ENCODE measurements at regions not wholly inside any gene's neighbourhood (a gene's known extent, or its start where the extent isn't known, plus 50 kb on each side); places are given as distances from the start of the nearest gene placed in this dataset.

DNA sequence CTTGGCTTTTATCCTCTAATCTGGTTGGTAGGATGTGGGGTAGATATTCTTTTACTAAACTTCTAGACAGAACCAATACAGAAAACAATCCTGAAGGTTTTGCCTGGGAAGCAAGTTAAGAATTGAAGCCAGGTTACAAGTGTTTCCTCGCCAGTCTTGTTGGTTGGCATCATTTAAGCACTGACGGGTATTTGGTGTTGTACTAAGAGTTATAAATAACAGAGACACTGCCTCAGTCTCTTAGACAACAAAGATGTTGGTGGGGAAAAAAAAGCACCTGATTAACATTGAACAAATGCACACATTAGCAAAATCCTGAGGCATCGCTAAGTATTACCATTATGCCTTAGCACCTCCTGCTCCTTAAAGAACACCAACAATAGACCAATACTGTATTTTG is 272.2 kb downstream of the BRINP2 start:
- Histone ChIP-seq H3K4me1 (no peaks in the 10 kb centered on the region), H3K27me3 (no peaks in the 10 kb centered on the region), H3K27ac (no peak overlapping the region), H3K36me3 (replicated peaks in 1 of 2; ENCODE audit: insufficient read depth in 1 of 2, low read depth in 2 of 2) (no peaks in the 10 kb centered on the region), H3K9me3 (no peaks in the 10 kb centered on the region), H3K4me3 (no peak overlapping the region)
- no peak for ATAC-seq
- no peak for DNase-seq
- WGBS, 2 donors = 74 to 83% methylated on average over 3 of the region's 3 CpGs
- no peak for TF ChIP-seq POLR2A (IDR thresholded peaks at IDR 0.05)
- TF ChIP-seq, protein P1, sequence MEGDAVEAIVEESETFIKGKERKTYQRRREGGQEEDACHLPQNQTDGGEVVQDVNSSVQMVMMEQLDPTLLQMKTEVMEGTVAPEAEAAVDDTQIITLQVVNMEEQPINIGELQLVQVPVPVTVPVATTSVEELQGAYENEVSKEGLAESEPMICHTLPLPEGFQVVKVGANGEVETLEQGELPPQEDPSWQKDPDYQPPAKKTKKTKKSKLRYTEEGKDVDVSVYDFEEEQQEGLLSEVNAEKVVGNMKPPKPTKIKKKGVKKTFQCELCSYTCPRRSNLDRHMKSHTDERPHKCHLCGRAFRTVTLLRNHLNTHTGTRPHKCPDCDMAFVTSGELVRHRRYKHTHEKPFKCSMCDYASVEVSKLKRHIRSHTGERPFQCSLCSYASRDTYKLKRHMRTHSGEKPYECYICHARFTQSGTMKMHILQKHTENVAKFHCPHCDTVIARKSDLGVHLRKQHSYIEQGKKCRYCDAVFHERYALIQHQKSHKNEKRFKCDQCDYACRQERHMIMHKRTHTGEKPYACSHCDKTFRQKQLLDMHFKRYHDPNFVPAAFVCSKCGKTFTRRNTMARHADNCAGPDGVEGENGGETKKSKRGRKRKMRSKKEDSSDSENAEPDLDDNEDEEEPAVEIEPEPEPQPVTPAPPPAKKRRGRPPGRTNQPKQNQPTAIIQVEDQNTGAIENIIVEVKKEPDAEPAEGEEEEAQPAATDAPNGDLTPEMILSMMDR (IDR thresholded peaks at IDR 0.05) = no peak
- intact Hi-C loops (cut with DNase I) = no loop called here

DNA sequence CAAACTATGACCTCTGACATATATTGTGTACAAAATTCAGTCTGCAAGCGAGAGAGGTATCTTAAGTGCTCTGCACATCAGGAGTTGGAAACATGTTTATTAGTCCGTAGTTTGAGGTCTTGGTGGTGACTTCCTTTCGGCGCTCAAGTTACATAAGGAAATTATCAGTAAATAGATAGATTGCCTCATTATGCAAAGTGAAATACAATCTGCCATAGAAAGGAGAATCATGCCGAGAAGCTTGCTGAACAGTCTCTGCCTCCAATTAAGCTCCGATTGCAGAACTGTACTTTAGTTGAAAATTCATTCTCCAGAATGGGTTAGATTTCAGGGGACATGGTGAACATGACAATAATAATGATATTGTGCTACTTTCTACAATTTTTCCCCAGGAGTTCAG is 271.8 kb downstream of the BRINP2 start:
- no peak for TF ChIP-seq POLR2A (IDR thresholded peaks at IDR 0.05)
- TF ChIP-seq, protein P1 (IDR thresholded peaks at IDR 0.05) = no peak
- WGBS, 2 donors = 30% methylated on average over 6 of the region's 6 CpGs
- no peaks in the 10 kb centered on the region for H3K9me3 ChIP-seq

DNA sequence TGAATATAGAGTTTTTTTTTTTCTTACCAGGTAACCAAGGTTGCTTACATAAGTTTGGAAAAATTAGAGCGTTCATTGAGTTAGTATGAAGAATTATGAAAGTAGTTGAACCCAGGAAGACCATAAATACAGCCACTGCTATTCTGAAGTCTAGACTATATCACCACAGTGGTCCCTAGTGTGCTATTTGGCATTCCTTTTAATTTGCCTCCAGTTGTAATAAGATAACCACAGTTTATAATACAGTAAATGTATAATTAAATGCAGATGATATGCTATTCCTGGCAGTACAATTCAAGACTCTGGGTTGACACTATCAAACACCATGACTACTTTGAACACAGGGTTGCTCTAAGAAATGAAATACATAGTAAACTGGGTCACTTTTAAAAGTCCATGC is 270.5 kb downstream of the BRINP2 start:
- H3K36me3 ChIP-seq (replicated peaks in 1 of 2; ENCODE audit: insufficient read depth in 1 of 2, low read depth in 2 of 2) = no peaks in the 10 kb centered on the region
- DNase-seq = no peak
- H3K9me3 ChIP-seq = no peaks in the 10 kb centered on the region
- WGBS, 2 donors = 71% methylated on average over 1 of the region's 1 CpG
- H3K4me3 ChIP-seq = no peak overlapping the region
- no peaks in the 10 kb centered on the region for H3K4me1 ChIP-seq
- no peak overlapping the region for H3K27ac ChIP-seq
- no peak for TF ChIP-seq POLR2A (IDR thresholded peaks at IDR 0.05)
- TF ChIP-seq, protein P1 (IDR thresholded peaks at IDR 0.05) = no peak
- H3K27me3 ChIP-seq = no peaks in the 10 kb centered on the region
- no peak for ATAC-seq
- intact Hi-C loops (cut with DNase I) = no loop called here

More for the DNA sequence above, 271.8 kb downstream of the BRINP2 start:
- intact Hi-C loops (cut with DNase I) = no loop called here
- ATAC-seq (no peak), DNase-seq (no peak)
- Histone ChIP-seq H3K36me3 (replicated peaks in 1 of 2; ENCODE audit: insufficient read depth in 1 of 2, low read depth in 2 of 2) (no peaks in the 10 kb centered on the region), H3K4me1 (no peaks in the 10 kb centered on the region), H3K4me3 (no peak overlapping the region), H3K27ac (no peak overlapping the region), H3K27me3 (no peaks in the 10 kb centered on the region)

DNA sequence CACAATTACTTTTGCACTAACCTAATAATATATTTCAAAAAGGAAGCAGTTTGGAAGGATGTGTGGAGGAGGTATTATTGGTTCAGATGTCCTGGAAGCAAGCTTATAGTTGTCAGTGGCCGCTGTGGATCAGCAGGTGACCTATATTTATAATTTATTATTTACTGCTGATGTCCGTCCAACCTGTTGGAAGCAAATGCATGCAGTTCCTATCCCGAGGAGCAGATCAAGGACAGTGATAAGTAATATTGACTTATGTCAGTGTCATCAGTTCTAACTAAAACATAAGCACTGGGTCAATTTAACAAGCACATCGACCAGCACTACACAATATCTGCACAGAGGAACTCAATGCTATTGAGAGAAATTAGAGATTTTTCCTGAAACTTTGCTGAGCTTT is 270.1 kb downstream of the BRINP2 start:
- TF ChIP-seq POLR2A (IDR thresholded peaks at IDR 0.05) = no peak
- TF ChIP-seq, protein P1 (IDR thresholded peaks at IDR 0.05) = no peak
- intact Hi-C loops (cut with DNase I) = no loop called here
- ATAC-seq (no peak), DNase-seq (no peak)
- WGBS, 2 donors = 49 to 52% methylated on average over 4 of the region's 4 CpGs
- H3K36me3 ChIP-seq (replicated peaks in 1 of 2; ENCODE audit: insufficient read depth in 1 of 2, low read depth in 2 of 2) = no peaks in the 10 kb centered on the region
- H3K27ac ChIP-seq = no peak overlapping the region
- no peaks in the 10 kb centered on the region for H3K9me3 ChIP-seq
- no peaks in the 10 kb centered on the region for H3K27me3 ChIP-seq
- H3K4me3 ChIP-seq = no peak overlapping the region
- no peaks in the 10 kb centered on the region for H3K4me1 ChIP-seq

DNA sequence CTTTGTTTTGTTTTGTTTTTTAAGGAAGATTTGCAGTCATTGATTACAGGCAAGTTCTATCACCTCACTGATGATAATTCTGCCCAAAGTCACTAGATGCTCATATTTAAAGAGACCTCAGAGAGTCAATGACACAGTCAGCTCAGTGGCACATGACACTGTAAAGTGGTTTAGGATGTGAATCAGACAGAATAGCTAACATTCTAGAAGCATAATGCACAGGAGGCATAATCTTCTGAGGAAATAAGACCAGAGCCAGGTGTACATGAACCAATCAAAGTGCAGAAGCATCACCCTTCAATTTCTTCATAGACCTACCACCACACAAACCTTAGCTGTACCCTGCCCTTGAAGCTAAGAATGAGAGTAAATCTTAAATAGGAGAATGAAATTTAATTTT is 268.5 kb downstream of the BRINP2 start:
- TF ChIP-seq POLR2A (IDR thresholded peaks at IDR 0.05) = no peak
- TF ChIP-seq, protein P1 (IDR thresholded peaks at IDR 0.05) = no peak
- Histone ChIP-seq H3K36me3 (replicated peaks in 1 of 2; ENCODE audit: insufficient read depth in 1 of 2, low read depth in 2 of 2) (no peaks in the 10 kb centered on the region), H3K4me3 (no peak overlapping the region), H3K4me1 (no peaks in the 10 kb centered on the region), H3K27ac (no peak overlapping the region), H3K9me3 (no peaks in the 10 kb centered on the region), H3K27me3 (no peaks in the 10 kb centered on the region)
- intact Hi-C loops (cut with DNase I) = no loop called here
- DNase-seq = no peak
- no peak for ATAC-seq
